GM21576 (cell line): ENCODE measurements at regions not wholly inside any gene's neighbourhood (a gene's known extent, or its start where the extent isn't known, plus 50 kb on each side); places are given as distances from the start of the nearest gene placed in this dataset.
"Not testable (repeated sequence)": the region's sequence is repeated elsewhere in the genome, so short reads cannot be mapped to it uniquely, and the experiment has no call there.

ENCODE experiments used
- ATAC-seq: cut with Tn5 transposase; IDR thresholded peaks from one replicate; pipeline ENCODE4 v1.9.1; 2021; ENCODE audit warnings: mild to moderate bottlenecking, moderate library complexity; ENCODE audit not compliant: unreplicated experiment

DNA sequence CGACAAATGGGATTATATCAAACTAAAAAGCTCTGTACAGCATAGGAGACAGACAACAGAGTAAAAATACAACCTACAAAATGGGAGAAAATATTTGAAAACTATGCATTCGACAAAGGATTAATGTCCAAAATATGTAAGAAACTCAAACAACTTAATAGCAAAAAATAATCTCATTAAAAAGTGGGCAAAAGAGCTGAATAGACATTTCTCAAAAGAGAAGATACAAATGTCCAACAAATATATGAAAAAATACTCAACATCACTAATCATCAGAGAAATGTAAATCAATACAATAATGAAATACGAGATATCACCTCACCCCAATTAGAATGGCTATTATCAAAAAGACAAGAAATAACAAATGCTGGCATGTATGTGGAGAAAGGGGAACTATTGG lies 272.9 kb downstream of the KLHL13 start:
- ATAC-seq = no peak

DNA sequence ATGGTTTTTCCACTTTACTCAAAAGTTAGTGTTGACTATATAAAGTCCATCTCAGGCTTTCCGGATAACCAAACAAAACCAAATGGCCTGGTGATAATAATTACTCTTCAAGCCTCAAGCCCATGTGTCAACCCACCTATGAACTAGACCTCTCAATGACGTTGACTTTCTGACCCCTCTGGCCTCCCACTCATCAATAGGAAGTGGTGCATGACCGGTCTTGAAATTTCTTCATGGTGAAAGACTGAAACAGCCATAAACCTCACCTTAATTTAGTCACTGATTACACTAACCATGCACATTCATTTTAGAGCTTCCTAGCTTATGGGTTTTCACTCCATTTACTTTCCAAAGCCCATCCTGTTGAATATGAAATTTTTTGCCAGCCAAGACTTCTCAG lies 276.0 kb downstream of the KLHL13 start:
- ATAC-seq = no peak

DNA sequence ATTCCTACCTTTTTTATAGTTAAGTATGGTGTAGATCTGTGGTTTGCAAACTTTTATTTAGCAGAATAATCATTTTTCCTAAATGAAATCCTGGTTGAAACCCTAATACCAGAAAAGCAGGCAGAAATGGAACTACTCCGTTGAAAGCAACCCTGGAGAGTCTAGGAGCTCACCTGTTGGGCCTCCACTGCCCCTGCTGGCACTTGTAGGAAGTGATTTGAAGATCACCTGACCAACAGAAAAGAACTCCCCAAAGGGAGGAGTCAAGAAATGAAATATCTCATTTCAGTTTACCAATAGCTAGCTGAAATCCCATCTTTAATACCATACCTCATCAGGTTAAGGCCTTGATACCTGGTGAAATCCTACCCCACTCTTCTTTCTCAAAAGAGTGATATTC lies 277.1 kb downstream of the KLHL13 start:
- ATAC-seq = no peak

DNA sequence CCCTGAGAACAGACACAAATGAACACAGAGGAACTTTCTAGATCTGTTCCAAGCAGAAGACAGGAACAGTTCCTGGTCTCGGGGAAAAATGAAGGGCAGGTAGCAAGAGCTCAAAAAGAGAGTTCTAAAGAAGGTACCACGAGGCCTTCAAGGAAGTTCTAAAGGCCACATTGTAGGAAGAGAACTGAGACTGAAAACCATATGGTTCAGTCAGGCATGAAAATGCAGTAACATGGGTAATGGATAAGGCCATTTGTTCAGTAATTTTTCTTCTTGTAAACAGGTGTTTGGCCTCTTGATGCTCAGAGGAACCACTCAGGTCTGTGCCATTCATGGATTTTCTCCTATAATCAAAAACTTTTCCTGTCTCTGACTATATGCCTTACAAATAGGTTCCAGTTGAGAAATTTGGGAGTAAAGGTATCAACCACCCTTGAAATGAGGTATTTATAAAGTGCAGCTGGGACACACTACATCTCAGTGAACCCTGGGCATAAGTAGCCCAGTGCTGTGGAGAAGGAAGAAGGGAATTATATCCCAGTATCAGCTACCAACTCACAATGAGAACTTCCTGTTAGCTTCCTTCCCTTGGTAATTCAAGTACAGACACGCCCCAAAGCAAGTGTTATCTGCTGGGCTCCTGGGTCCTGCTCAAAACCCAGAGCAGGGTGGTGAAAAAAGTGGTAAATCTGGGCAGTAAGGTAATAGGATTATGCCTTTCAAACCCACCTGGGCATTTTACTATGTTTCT lies 277.9 kb downstream of the KLHL13 start:
- ATAC-seq = no peak

DNA sequence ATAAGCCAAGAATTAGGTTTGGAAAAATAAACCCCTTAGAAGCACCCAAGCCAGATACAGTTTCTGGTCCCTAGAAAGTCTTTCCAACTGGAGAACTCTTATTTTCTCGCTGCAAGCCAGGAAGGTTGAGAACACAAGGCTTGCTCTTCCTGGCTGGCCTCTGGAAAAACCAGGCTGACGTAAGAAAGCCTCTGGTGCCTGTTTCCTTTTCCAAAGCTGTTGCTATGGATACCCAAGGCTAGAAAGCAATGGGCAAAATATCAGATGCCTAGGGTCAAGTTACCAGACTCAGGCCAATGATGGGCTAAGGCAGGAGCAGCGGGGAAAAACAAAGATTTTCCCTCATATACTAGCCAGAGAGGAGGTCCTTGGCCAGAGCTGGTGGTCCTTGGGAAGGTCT lies 281.6 kb downstream of the KLHL13 start:
- ATAC-seq = no peak

DNA sequence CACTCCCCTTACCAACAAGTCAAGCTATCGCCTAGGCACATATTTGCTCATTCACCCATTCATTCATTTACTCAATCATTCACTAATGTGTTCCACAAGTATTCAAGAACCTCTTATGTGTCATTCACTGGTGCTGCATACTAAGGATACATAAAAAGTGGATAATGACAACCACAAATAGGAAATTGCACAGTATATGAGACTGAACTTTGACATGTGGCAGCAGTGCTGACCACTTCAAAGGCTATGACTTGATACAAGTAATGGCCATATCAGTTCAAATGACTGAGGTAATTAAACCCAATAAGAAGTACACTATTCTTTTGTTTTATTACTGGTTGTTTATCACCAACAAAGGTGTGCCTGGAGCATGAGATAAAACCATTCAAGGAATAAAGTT lies 282.5 kb downstream of the KLHL13 start:
- ATAC-seq = no peak

DNA sequence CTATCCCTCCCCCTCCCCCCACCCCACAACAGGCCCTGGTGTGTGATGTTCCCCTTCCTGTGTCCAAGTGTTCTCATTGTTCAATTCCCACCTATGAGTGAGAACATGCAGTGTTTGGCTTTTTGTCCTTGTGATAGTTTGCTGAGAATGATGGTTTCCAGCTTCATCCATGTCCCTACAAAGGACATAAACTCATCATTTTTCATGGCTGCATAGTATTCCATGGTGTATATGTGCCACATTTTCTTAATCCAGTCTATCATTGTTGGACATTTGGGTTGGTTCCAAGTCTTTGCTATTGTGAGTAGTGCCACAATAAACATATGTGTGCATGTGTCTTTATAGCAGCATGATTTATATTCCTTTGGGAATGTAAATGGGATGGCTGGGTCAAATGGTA lies 295.1 kb downstream of the KLHL13 start:
- ATAC-seq = not testable (repeated sequence)

DNA sequence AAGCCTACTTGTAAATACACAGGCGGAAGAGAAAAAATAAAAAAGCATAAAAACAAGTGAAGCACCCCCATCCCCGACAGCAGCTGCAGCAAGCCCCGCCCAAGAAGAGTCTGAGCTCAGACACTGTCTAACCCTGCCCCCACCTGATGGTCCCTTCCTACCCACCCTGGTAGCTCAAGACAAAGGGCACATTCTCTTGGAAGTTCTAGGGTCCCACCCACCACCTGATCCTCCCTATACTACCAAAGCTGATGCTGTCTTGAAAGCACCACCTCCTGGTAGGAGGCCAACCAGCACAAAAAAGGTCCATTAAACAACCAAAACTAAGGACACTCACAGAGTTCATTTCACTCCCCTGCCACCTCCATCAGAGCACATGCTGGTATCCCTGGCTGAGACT lies 308.2 kb downstream of the KLHL13 start:
- no peak for ATAC-seq

DNA sequence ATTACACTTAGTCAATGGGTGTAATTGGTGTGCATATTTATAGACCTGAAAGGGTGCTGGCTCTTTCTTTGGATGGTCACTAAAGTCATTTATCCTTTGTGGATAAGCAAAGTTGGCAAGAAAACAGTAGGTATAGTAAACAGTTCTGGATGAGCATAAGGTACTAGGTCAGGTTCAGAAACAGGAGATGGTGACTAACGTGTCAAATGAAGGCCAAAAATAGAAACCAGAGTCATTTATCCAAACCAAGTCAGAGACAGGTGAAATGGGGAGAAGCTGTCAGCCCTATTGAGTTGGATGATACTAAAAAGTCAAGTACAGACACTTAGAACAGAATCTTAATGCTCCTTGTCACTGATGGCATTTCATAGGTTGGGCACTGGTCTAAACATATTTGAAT lies 313.1 kb downstream of the KLHL13 start:
- no peak for ATAC-seq

DNA sequence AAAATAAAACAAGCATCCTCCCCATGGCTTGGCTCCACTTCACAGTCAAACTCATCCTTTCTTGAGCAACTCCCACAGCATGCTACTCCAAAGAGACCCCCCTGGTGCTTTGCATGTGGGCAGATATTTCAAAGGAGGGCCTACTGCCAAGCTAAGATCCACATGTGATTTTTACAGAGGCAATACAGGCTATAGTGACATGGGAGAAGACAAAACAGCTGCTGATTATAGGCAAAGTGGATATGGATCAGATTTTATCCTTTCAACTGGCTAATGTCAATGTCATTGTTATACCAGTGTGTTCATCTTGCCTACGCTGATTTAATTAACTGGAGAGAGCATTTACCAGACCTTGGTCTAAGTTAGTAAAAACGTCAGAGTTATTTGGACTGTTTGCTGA lies 328.3 kb downstream of the KLHL13 start:
- no peak for ATAC-seq

DNA sequence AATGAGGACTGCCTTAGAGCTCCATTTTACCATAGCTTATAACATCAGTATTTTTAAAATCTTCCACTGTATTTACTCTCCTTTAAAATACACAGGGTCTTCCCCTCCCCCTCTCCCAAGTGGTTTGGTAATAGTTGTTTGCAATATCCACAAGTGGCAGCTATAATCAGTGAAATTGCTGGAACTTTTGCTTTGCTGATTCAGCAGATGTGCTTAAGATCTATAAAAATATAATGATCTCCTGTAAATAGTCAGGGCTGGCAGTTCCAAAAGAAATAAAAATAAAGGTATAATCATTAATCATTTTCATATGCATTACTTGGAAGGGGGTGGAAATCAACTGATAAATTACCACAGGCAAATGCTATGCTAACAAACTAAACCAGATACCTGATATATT lies 345.2 kb downstream of the KLHL13 start:
- no peak for ATAC-seq

DNA sequence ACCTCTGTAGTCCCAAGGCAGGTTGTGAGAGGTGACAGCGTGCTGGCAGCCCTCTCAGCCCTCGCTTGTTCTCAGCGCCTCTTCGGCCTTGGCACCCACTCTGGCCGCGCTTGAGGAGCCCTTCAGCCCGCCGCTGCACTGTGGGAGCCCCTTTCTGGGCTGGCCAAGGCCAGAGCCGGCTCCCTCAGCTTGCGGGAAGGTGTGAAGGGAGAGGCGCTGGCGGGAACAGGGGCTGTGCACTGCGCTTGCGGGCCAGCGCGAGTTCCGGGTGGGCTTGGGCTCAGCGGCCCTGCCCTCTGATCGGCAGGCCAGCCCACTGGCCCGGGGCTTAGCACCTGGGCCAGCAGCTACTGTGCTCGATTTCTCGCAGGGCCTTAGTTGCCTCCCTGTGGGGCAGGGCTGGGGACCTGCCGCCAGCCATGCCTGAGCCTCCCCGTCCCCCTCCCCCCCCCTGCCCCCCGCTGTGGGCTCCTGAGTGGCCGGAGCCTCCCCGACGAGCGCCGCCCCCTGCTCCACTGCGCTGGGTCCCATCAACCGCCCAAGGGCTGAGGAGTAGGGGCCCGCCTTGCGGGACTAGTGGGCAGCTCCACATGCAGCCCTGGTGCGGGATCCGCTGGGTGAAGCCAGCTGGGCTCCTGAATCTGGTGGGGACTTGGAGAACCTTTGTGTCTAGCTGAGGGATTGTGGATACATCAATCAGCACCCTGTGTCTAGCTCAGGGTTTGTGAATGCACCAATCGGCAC lies 347.6 kb downstream of the KLHL13 start:
- ATAC-seq = no peak

DNA sequence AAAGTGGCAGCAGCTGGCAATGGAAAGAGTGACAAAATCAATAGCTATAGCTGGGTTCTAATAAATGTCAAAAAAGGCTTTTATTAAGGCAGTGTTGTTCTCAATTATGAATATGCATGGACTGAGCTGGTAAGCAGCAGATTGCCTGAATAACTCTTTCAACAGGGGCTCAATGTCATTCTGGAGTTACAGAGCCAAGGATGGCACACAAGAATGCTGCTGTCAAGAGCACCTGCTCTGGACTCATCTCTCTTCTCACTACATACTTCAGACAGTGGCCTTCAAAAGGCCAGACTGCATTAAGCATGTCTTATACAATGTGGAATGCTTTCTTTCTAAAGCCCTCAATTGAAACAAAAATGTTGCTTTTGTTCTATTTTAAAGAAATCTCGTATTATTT lies 351.4 kb downstream of the KLHL13 start:
- ATAC-seq = no peak

DNA sequence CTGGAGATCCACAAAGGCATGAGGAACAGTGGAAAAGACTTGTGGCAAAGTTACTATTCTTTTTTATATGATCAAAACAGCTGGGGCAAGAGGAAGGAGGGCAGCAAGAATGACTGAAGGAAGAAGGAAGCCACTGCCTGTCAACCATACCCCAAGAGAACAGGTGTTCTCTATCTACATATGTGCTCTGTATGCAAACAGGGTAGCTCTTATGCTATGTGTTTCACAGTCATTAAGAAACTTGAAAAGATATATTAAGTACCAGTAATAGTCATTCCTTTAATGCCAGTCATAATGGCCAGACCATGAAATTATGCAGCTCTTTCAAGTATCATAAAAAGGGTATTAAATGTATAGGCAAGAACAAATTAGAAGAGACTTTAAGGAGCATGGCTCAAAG lies 363.9 kb downstream of the KLHL13 start:
- peak; percentile 87 for ATAC-seq

DNA sequence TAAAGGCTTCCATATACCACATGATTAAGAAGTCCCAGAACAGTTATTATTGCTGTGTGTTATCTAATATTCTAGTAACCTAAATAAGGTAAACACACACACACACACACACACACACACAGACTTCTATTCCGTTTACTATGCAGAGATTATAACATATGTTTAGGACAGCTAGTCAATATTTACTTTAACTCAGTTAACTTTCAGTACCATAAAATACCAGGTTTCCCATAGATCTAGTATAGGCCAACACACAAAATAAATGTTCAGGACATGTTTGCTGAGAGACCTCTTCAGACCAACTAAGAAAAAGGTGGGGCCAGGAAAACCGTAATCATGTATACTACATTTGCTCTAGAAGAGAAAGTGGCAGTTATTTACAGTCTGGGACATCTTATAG lies 365.5 kb downstream of the KLHL13 start:
- ATAC-seq = no peak

DNA sequence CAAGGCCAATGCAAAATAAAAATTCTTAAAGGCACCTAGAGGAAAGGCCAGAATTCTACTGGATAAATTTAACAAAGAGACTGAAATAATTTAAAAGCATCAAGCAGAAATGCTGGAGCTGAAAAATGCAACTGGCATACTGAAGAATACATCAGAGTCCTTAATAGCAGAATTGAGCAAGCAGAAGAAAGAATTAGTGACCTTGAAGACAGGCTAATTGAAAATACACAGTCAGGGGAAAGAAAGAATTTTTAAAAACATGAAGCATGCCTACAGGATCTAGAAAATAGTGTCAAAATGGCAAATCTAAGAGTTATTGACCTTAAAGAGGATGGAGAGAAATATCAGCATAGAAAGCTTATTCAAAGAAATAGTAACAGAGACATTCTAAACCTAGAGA lies 371.7 kb downstream of the KLHL13 start:
- no peak for ATAC-seq

DNA sequence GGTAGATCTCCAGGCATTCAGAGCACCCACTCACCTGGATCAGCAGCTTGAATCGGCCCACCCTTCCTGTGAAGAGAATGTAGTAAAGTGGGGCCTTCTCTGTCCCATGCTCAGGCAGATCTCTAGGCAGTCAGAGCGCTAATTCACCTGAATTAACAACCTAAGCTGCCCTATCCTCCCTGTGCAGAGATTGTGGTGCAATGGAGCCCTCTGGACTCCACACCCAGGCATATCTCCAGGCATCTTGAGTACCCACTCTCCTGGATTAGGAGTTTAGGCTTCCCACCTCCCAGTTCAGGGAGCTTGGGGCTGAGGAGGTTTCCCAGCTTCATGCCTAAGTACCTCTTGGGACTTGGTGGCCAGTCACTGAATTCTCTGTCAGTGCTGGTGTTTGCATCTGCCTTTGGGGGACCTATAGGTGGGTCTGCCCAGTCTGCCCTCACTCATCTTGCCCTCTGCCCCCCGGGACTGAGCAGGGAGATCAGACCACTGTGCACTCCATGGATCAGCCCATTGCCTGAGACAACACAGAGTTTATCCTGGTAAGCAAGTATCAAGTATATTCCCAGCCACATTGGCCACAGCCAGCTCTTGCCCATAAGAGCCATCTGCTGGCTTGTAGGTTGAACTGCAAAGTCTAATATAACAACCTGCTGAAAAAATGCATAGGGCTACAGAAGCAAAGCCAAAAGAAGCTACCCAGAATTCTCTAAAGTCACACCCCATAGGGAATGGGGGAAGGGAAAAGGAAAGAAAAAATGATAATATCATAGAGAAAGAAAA lies 372.9 kb downstream of the KLHL13 start:
- ATAC-seq = no peak

DNA sequence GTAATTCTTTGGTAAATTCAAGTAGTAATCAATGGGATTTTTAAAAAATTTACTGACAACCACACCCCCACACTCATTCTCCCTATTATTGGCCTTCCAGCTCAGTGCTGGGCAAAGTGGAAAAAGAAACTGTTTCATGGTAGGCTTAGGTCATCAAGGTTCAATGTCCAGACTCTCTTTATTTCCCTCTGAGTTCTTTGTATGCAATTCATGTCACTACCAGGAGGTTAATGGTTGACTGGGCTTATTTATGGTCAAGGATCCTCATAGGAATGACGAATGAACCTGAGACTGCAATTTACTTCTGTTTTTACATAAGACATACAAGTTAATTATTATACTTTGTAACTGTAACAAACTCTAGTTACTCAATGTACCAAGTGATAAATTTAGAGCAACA lies 403.2 kb downstream of the KLHL13 start:
- ATAC-seq = no peak

DNA sequence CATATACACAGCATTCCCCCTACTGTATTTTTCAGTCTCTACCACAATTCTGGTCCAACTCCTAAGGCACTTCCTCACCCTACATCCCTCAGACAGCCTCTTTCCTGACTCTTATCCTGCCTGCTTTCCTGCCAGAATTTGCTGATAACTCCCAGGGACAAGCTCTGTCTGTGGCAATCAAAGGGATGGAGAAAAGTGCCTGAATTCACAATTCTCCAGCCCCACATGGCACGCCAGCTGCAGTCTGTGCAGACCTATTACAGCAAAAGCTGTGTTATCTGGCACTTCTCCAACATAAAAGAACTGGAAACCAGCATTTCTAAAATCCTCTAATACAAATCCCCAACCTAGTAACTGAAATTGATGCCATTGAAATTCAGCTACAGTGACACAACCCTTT lies 404.8 kb downstream of the KLHL13 start:
- no peak for ATAC-seq

DNA sequence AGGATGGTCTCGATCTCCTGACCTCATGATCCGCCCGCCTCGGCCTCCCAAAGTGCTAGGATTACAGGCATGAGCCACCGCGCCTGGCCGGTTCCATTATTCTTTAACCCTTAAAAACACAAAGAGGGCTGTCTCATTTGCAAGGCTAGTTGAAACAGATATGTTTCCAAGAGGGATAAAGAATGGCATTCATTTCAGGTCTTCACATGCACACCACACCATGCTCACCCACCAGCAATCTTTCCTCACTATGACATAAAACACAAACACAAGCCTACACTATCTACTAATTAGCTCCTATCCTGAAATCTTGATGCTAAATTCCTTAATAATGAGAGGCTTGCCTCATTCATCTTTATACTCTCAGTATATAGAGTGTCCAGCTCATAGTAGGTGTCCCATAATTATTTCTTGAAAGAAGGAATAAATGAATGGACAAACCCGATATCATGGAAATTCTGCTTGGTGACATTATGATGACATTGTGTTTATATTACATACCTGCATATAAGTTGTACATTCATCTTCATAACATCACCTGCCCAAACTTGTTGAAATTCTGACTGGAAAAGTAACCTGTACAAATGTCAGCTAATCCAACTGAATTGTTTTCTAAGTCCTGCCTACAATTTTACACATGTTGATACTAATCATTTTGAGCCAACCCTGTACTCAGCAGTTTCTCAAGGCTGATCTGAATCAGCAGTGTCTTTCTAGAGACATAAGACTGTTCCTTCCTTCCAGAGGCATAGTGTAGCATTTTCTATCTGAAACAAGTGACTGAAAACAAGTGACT lies 408.5 kb downstream of the KLHL13 start:
- ATAC-seq = no peak

DNA sequence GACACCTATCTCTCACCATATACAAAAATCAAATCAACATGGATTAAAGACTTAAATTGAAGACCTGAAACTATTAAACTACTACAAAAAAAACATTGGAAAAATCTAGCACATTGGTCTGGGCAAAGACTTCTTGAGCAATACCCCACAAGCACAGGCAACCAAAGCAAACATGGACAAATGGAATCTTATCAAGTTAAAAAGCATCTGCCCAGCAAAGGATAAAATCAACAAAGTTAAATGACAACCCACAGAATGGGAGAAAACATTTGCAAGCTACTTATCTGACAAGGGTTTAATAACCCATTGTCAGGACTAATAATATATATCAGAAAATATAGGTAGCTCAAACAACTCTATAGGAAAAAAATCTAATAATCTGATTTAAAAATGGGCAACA lies 415.6 kb downstream of the KLHL13 start:
- ATAC-seq = no peak
